ENCODE measurements at regions not wholly inside any gene's neighbourhood (a gene's known extent, or its start where the extent isn't known, plus 50 kb on each side); places are given as distances from the start of the nearest gene placed in this dataset.

DNA sequence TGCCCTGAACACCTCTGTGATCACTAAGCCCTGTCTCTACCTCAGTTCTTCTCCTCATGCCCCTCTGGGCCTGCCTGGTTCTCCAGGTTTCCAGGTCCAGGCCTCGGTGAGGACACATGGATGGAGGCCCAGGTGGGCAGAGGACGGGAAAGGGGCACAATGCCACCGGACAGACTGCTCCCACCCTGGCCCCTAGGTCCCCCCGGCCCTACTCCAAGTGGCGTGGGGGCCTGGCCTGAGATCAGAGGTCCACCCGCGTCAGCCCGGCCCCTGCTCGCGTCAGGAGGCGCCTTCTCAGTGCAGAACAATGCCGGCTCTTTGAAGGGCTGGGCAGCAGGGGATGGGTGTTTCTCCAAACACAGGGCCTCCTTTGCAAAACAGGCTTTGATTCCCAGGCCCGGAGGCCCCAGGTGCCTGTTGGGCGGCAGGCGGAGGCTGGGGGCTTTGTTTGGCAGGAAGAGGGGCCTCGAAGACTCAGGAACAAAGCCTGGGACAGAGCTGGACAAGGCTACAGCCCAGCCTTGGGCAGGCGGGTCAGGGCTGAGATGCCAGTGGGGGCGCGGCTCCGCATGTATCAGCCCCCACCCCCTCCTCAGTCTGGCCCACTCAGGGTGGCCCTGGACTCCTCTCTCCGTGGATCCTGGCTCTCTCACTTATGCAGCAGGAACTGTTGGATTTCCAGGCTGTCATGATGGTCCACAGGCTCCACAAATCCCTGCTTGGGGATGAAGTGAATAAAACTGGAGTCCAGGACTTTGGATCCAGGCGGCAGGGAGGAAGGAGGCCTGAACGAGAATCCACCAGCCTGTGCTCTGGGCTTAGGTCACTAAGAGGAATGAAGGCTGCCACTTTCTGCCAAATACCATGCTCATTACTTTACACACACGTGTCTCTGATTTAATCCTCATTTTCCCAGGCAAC lies 77.4 kb upstream of the SLC2A1 start (continued):
- no peak for TF ChIP-seq SRSF4 (IDR thresholded peaks at IDR 0.05; ENCODE audit: low read depth, low read length, poor library complexity, severe bottlenecking)
- TF ChIP-seq ZNF558 (CRISPR knock-in tag; IDR thresholded peaks at IDR 0.05; ENCODE audit: borderline replicate concordance) = no peak
- TF ChIP-seq PRMT3 (CRISPR knock-in tag; IDR thresholded peaks at IDR 0.05; ENCODE audit: borderline replicate concordance, low read depth) = 0 out of 2 replicates have a peak, but pooled peaks have one; percentile 32
- TF ChIP-seq PHF21A (CRISPR knock-in tag; IDR thresholded peaks at IDR 0.05) = peak; percentile 70; the same call in 1 of the 2 replicates
- TF ChIP-seq, protein P1, sequence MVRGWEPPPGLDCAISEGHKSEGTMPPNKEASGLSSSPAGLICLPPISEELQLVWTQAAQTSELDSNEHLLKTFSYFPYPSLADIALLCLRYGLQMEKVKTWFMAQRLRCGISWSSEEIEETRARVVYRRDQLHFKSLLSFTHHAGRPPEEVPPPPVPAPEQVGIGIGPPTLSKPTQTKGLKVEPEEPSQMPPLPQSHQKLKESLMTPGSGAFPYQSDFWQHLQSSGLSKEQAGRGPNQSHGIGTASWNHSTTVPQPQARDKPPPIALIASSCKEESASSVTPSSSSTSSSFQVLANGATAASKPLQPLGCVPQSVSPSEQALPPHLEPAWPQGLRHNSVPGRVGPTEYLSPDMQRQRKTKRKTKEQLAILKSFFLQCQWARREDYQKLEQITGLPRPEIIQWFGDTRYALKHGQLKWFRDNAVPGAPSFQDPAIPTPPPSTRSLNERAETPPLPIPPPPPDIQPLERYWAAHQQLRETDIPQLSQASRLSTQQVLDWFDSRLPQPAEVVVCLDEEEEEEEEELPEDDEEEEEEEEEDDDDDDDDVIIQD (CRISPR knock-in tag; IDR thresholded peaks at IDR 0.05; ENCODE audit: low read depth) = no peak
- TF ChIP-seq, protein P2, sequence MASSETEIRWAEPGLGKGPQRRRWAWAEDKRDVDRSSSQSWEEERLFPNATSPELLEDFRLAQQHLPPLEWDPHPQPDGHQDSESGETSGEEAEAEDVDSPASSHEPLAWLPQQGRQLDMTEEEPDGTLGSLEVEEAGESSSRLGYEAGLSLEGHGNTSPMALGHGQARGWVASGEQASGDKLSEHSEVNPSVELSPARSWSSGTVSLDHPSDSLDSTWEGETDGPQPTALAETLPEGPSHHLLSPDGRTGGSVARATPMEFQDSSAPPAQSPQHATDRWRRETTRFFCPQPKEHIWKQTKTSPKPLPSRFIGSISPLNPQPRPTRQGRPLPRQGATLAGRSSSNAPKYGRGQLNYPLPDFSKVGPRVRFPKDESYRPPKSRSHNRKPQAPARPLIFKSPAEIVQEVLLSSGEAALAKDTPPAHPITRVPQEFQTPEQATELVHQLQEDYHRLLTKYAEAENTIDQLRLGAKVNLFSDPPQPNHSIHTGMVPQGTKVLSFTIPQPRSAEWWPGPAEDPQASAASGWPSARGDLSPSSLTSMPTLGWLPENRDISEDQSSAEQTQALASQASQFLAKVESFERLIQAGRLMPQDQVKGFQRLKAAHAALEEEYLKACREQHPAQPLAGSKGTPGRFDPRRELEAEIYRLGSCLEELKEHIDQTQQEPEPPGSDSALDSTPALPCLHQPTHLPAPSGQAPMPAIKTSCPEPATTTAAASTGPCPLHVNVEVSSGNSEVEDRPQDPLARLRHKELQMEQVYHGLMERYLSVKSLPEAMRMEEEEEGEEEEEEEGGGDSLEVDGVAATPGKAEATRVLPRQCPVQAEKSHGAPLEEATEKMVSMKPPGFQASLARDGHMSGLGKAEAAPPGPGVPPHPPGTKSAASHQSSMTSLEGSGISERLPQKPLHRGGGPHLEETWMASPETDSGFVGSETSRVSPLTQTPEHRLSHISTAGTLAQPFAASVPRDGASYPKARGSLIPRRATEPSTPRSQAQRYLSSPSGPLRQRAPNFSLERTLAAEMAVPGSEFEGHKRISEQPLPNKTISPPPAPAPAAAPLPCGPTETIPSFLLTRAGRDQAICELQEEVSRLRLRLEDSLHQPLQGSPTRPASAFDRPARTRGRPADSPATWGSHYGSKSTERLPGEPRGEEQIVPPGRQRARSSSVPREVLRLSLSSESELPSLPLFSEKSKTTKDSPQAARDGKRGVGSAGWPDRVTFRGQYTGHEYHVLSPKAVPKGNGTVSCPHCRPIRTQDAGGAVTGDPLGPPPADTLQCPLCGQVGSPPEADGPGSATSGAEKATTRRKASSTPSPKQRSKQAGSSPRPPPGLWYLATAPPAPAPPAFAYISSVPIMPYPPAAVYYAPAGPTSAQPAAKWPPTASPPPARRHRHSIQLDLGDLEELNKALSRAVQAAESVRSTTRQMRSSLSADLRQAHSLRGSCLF (CRISPR knock-in tag; IDR thresholded peaks at IDR 0.05; ENCODE audit: borderline replicate concordance) = no peak
- no peak for TF ChIP-seq ZNF234 (CRISPR knock-in tag; conservative IDR thresholded peaks at IDR 0.05)
- no peak for TF ChIP-seq SKI (IDR thresholded peaks at IDR 0.05; ENCODE audit: partially characterized antibody)
- no peak for TF ChIP-seq MBD4 (IDR thresholded peaks at IDR 0.05; ENCODE audit: borderline replicate concordance, low read length)
- TF ChIP-seq, protein P3, sequence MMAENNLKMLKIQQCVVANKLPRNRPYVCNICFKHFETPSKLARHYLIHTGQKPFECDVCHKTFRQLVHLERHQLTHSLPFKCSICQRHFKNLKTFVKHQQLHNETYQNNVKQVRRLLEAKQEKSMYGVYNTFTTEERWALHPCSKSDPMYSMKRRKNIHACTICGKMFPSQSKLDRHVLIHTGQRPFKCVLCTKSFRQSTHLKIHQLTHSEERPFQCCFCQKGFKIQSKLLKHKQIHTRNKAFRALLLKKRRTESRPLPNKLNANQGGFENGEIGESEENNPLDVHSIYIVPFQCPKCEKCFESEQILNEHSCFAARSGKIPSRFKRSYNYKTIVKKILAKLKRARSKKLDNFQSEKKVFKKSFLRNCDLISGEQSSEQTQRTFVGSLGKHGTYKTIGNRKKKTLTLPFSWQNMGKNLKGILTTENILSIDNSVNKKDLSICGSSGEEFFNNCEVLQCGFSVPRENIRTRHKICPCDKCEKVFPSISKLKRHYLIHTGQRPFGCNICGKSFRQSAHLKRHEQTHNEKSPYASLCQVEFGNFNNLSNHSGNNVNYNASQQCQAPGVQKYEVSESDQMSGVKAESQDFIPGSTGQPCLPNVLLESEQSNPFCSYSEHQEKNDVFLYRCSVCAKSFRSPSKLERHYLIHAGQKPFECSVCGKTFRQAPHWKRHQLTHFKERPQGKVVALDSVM (CRISPR knock-in tag; IDR thresholded peaks at IDR 0.05) = peak; percentile 73; the same call in 1 of the 2 replicates
- peak in 1 of 2 experiments; percentile 96; a peak in 3 of 4 replicates for TF ChIP-seq EP300 (IDR thresholded peaks at IDR 0.05; ENCODE audit: low read depth in 2 of 2, low read length in 2 of 2)
- TF ChIP-seq EP300 (CRISPR knock-in tag; IDR thresholded peaks at IDR 0.05; ENCODE audit: borderline replicate concordance) = peak; percentile 98
- TF ChIP-seq, protein P4, sequence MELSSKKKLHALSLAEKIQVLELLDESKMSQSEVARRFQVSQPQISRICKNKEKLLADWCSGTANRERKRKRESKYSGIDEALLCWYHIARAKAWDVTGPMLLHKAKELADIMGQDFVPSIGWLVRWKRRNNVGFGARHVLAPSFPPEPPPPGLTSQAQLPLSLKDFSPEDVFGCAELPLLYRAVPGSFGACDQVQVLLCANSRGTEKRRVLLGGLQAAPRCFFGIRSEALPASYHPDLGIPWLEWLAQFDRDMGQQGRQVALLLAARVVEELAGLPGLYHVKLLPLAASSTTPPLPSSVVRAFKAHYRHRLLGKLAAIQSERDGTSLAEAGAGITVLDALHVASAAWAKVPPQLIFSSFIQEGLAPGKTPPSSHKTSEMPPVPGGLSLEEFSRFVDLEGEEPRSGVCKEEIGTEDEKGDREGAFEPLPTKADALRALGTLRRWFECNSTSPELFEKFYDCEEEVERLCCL (CRISPR knock-in tag; IDR thresholded peaks at IDR 0.05; ENCODE audit: borderline replicate concordance) = no peak
- TF ChIP-seq ZNF441 (CRISPR knock-in tag; IDR thresholded peaks at IDR 0.05; ENCODE audit: borderline replicate concordance) = no peak
- no peak for TF ChIP-seq ZNF776 (CRISPR knock-in tag; IDR thresholded peaks at IDR 0.05)
- TF ChIP-seq ZBTB21 (CRISPR knock-in tag; IDR thresholded peaks at IDR 0.05) = 0 out of 2 replicates have a peak, but pooled peaks have one; percentile 24
- no peak for TF ChIP-seq NFRKB (IDR thresholded peaks at IDR 0.05)
- no peak for TF ChIP-seq MATR3 (CRISPR knock-in tag; IDR thresholded peaks at IDR 0.05)
- no peak for TF ChIP-seq SNAI1 (CRISPR knock-in tag; IDR thresholded peaks at IDR 0.05; ENCODE audit: borderline replicate concordance)

Data from HepG2 (cell line).